NCI-H2081 (cell line): ENCODE measurements at regions not wholly inside any gene's neighbourhood (a gene's known extent, or its start where the extent isn't known, plus 50 kb on each side); places are given as distances from the start of the nearest gene placed in this dataset.
"Not testable (repeated sequence)": the region's sequence is repeated elsewhere in the genome, so short reads cannot be mapped to it uniquely, and the experiment has no call there.

ENCODE experiments used
- DNase-seq, 2 experiments: peaks; one replicate each; lab custom pipeline; 2025; lab: John Stamatoyannopoulos, UW

DNA sequence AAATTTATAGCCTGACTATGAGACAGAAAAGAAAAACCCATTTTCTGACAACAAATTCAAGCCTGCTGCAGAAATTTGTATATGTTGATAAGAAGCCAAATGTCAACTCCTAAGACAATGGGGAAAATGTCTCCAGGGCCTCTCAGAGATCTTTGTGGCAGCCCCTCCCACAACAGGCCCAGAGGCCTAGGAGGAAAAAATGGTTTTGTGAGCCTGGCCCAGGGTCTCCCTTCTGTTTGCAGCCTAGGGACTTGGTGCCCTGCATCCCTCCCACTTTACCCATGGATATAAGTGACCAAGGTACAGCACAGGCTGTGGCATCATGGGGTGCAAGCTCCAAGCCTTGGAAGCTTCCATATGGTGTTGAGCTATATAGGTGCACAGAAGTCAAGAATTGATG, 740.2 kb downstream of the SEMA5A start:
- no peak for DNase-seq

DNA sequence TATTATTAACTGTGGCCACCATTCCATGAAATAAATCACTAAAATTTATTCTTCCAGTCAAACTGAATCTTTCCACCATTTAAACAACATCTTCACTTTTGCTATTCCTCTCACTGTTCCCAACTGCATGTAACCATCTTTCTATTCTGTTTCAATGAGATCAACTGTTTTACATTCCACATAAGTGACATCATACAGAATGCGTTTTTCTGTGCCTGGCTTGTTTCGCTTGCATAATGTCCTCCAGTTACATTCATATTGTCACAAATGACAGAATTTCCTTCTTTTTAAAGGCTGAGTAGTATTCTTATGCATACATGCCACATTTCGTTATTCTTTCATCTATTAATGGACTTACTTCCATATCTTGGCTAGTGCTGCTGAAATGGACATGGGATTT, 738.2 kb downstream of the SEMA5A start:
- no peak for DNase-seq

DNA sequence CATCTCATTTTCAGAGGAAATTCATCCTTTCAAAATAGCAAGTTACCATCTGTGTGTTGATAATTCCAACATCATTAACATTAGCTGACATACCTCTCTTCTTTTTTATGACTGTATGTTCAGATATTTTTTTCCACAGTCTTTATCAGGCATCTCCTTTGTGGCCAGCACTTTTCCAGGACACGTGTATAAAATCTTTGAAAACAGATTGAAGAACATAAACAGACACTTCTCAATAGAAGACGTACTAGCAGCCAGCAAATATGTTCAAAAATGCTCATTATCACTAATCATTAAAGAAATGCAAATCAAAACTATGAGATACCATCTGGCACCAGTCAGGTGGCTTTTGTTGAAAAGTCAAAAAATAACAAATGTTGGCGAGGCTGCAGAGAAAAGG, 734.3 kb downstream of the SEMA5A start:
- DNase-seq: no peak

GRCh38 chr5:8813180-8813579, 732.7 kb downstream of the SEMA5A start:
- DNase-seq: no peak

GRCh38 chr5:8814105-8814504, 731.8 kb downstream of the SEMA5A start:
- no peak for DNase-seq

GRCh38 chr5:8824371-8824770, 721.5 kb downstream of the SEMA5A start:
- DNase-seq: no peak

DNA sequence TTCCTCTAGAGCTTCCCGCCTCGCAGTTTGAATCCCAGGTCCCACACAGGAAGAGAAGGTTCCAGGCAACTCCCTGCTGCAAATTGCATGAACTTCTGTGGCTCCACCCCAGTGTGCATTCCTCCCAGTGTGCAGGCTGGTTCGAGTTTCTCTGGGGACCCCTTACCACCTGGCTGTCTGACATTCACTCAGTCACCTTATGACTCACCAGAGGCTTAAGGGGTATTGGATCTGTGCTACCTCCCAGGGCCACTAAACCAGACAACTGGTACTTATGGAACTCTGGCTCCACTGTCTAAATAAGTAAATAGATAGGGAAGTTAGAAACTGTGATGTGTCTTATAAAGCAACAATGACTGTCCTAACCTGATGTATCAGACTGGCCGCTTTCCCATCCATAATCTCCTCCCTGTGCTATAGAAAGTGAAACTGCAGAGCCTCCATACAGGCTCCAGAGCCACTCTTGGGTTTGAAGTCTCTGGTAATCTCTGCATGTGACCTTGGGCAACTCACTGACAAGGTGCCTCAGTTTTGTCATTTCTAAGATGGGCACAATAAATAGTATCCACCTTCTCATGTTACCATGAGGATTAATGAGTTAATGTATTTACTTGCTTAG, 720.6 kb downstream of the SEMA5A start:
- DNase-seq: no peak

GRCh38 chr5:8826508-8826907, 719.4 kb downstream of the SEMA5A start:
- no peak for DNase-seq

GRCh38 chr5:8827696-8828095, 718.2 kb downstream of the SEMA5A start:
- no peak for DNase-seq

GRCh38 chr5:8828596-8829322, 717.1 kb downstream of the SEMA5A start:
- no peak for DNase-seq

GRCh38 chr5:8829323-8830029, 716.4 kb downstream of the SEMA5A start:
- DNase-seq: no peak

DNA sequence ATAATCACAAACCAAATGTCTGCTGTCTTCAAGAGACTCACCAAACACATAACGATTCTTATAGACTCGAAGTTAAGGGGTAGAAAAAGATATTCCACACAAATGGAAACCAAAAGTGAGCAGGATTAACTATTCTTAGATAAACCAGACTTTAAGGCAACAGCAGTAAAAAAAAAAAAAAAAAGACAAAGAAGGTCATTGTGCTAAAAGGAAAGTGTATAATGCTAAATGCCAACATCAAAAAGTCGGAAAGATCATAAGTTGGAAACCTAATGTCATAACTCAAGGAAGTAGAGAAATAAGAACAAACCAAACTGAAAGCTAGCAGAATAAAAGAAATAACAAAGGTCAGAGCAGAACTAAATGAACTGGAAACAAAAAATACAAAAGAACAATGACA, 714.6 kb downstream of the SEMA5A start:
- no peak for DNase-seq

- DNase-seq: no peak
Observed at GRCh38 chr5:8831854-8832253, 714.0 kb downstream of the SEMA5A start.

GRCh38 chr5:8839361-8840055, 706.4 kb downstream of the SEMA5A start:
- no peak for DNase-seq

- no peak for DNase-seq
Observed at GRCh38 chr5:8840237-8840636, 705.6 kb downstream of the SEMA5A start.

DNA sequence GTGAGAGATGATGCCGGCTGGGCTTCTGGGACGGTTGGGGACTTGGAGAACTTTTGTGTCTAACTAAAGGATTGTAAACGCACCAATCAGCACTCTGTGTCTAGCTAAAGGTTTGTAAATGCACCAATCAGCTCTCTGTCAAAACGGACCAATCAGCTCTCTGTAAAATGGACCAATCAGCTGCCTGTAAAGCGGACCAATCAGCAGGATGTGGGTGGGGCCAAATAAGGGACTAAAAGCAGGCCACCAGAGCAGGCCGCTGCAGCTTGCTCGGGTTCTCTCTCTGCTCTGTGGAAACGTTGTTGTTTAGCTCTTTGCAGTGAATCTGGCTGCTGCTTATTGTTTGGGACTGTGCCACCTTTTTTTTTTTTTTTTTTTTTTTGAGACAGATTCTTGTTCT, 705.1 kb downstream of the SEMA5A start:
- not testable (repeated sequence) for DNase-seq

DNA sequence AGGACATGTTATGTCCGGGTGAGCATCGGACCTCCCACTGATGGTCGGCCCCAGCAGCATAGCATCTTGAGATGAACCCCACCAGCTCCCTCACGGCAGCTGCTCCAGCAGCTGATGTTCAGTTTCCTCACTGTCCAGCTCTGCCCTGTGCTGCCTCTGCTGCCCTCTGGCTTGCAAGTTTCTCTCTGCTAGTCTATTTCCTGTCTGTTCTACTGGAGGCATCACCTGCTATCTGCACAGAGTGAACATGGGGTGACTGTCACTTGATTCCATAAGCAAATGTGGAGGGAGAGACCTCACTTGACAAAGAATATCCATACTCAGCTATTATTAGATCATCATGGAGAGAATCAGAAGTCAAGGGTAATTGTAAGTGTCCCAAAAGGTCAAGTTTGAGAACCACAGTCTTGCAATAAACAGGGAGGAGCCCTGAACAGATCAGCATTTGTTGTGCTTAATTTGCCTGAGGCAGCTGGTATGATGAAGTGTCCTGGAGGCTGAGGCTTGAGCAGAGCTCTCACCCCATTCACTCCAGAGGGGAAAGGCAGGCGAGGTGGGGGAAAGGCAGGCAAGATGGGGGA, 702.8 kb downstream of the SEMA5A start:
- DNase-seq: peak; percentile 13 to 71

DNA sequence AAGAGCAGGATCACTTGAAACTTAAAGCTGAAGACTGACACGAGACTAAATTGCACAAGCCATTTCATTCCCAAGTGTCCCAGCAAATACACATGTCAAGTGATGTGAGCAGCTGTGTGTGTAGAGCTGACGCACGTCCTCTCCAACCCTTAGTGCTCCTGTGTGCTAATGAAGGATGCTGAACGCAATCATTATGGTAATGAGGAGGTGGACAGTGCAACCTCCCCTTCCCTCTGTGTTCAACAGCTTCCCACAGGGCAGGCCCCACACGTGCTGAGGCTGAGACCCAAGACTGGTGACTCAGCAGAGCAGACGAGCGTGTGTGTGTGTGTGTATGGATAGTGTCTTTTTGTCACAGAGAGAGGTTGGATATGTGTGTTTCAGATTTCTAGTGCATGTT, 702.1 kb downstream of the SEMA5A start:
- peak; percentile 53 to 84 for DNase-seq

DNA sequence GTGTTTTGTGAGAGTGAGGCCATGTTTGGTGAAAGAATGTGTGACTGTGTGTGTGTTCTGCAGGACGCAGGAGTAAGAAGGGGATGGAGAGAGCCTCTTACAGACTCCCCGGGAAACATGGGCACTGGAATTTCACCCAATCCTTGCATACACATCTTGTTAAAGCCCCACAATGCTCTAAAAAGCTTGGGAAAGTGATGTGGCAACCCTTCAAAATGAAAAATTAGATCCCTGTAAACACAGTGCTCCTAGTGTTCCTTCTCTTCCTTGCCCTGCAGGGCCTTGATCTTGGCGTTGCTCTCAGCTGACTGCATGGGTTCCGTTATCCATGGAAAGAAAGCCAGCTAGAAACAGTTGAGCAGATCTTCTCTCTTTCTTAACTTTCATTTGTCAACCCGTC, 701.7 kb downstream of the SEMA5A start:
- DNase-seq: no peak

- no peak for DNase-seq
Observed at GRCh38 chr5:8844847-8845246, 701.0 kb downstream of the SEMA5A start.

GRCh38 chr5:8845296-8845695, 700.6 kb downstream of the SEMA5A start:
- DNase-seq: no peak

GRCh38 chr5:8848366-8848765, 697.5 kb downstream of the SEMA5A start:
- peak; percentile 77 to 88 for DNase-seq
